H1 (cell line): ENCODE measurements at regions not wholly inside any gene's neighbourhood (a gene's known extent, or its start where the extent isn't known, plus 50 kb on each side); places are given as distances from the start of the nearest gene placed in this dataset.

Experiments used
- CTCF ChIA-PET: fragments of 300-600 bp; sonication (Branson Sonifier 250); formaldehyde crosslinking; loops from one replicate; lab custom pipeline; 2021; ENCODE audit not compliant: partially characterized antibody; lab: Charles Lee
- POLR2A ChIA-PET: fragments of 300-600 bp; sonication (Branson Sonifier 250); formaldehyde crosslinking; loops from one replicate; lab custom pipeline; 2021; ENCODE audit warnings: inconsistent platforms; ENCODE audit not compliant: partially characterized antibody; lab: Charles Lee
- DNase-seq, 2 experiments: peaks; one replicate each; pipeline versions ENCODE4 v3.0.0 to v3.0.0-alpha.2; 2010 to 2022; ENCODE audit warnings: low spot score in 2 of 2, low read depth in 1 of 2, mixed read lengths in 1 of 2
- FAIRE-seq: peaks from 2 replicates; lab custom pipeline; 2011; peaks lifted over from hg19 to GRCh38; lab: Jason Lieb, UNC
- H2AFZ ChIP-seq: 2 replicates; pipeline ENCODE4 v1.8.1; 2012; ENCODE audit warnings: low read length, inconsistent platforms
- H2AK5ac ChIP-seq: 2 replicates; pipeline ENCODE4 v1.6.1; 2013; ENCODE audit warnings: low read depth, low read length
- H2BK120ac ChIP-seq: replicated peaks from 2 replicates; pipeline ENCODE3; 2013; ENCODE audit warnings: low read depth, low read length, inconsistent platforms
- H2BK12ac ChIP-seq: 2 replicates; pipeline ENCODE4 v1.6.1; 2013; ENCODE audit warnings: low read depth, low read length
- H2BK15ac ChIP-seq: 2 replicates; pipeline ENCODE4 v1.6.1; 2013; ENCODE audit warnings: low read length
- H2BK20ac ChIP-seq: 2 replicates; pipeline ENCODE4 v1.6.1; 2013; ENCODE audit warnings: low read length
- H2BK5ac ChIP-seq: 2 replicates; pipeline ENCODE4 v1.6.1; 2013; ENCODE audit warnings: low read depth, low read length
- H3K14ac ChIP-seq: 2 replicates; pipeline ENCODE4 v1.6.1; 2013; ENCODE audit warnings: inconsistent platforms; ENCODE audit not compliant: insufficient read length
- H3K18ac ChIP-seq: 2 replicates; pipeline ENCODE4 v1.6.1; 2013; ENCODE audit warnings: low read length; ENCODE audit errors: extremely low read depth
- H3K23ac ChIP-seq: 2 replicates; pipeline ENCODE4 v1.6.1; 2013; ENCODE audit warnings: inconsistent platforms; ENCODE audit not compliant: insufficient read length
- H3K23me2 ChIP-seq: 2 replicates; pipeline ENCODE4 v1.6.1; 2013; ENCODE audit warnings: low read depth, low read length
- H3K27ac ChIP-seq: 2 replicates; pipeline ENCODE4 v1.6.1; 2011; ENCODE audit warnings: low read depth, low read length, inconsistent platforms
- H3K27me3 ChIP-seq, 4 experiments: replicated peaks in 1 of 4; 1 replicate in 1 of 4; 2 replicates in 3 of 4; pipeline versions ENCODE4 v1.6.1 to v1.8.1; 2011 to 2013; ENCODE audit warnings: low read length in 3 of 4, mild to moderate bottlenecking in 3 of 4, inconsistent platforms in 2 of 4, mixed read lengths in 2 of 4, moderate library complexity in 1 of 4; ENCODE audit not compliant: control insufficient read depth in 3 of 4, insufficient read depth in 3 of 4; ENCODE audit errors: extremely low read depth in 1 of 4
- H3K36me3 ChIP-seq, 4 experiments: 2 replicates each; pipeline versions ENCODE4 v1.6.1 to v1.8.1; 2011 to 2013; ENCODE audit warnings: mild to moderate bottlenecking in 4 of 4, low read length in 3 of 4, moderate library complexity in 2 of 4, control low read depth in 1 of 4, inconsistent platforms in 1 of 4; ENCODE audit not compliant: insufficient read depth in 4 of 4, control insufficient read depth in 2 of 4
- H3K4ac ChIP-seq: replicated peaks from 2 replicates; pipeline ENCODE3; 2013; ENCODE audit warnings: low read length, low read depth, mixed read lengths, inconsistent platforms; ENCODE audit not compliant: insufficient read length
- H3K4me1 ChIP-seq, 4 experiments: replicated peaks in 1 of 4; 1 replicate in 1 of 4; 2 replicates in 3 of 4; pipeline versions ENCODE4 v1.6.1 to v1.8.1; 2011 to 2013; ENCODE audit warnings: low read length in 3 of 4, inconsistent platforms in 2 of 4, mixed read lengths in 1 of 4; ENCODE audit not compliant: insufficient read depth in 4 of 4, control insufficient read depth in 3 of 4
- H3K4me2 ChIP-seq, 2 experiments: 2 replicates each; pipeline versions ENCODE4 v1.6.1 to v1.8.1; 2011 to 2013; ENCODE audit warnings: low read depth in 2 of 2, low read length in 2 of 2, control low read depth in 1 of 2, inconsistent platforms in 1 of 2, mild to moderate bottlenecking in 1 of 2; ENCODE audit not compliant: insufficient read depth in 1 of 2
- H3K4me3 ChIP-seq, 4 experiments: fragments of 200-600, 300-600 bp in 1 of 4; sonication (generic), shearing (Covaris generic), sonication (Bioruptor Twin) in 1 of 4; 2 replicates each; pipeline versions ENCODE4 v1.5.1 to v1.8.1; 2011 to 2016; ENCODE audit warnings: low read length in 4 of 4, low read depth in 3 of 4, control low read depth in 2 of 4, inconsistent platforms in 2 of 4, mild to moderate bottlenecking in 2 of 4, mixed read lengths in 1 of 4, moderate library complexity in 1 of 4; ENCODE audit not compliant: insufficient read depth in 2 of 4; ENCODE audit errors: extremely low read depth in 1 of 4
- H3K56ac ChIP-seq: replicated peaks from 2 replicates; pipeline ENCODE3; 2013; ENCODE audit warnings: low read depth, mild to moderate bottlenecking, mixed read lengths, low read length, inconsistent platforms; ENCODE audit not compliant: insufficient read length
- H3K79me1 ChIP-seq: 2 replicates; pipeline ENCODE4 v1.6.1; 2013; ENCODE audit warnings: low read depth, low read length, control low read depth
- H3K79me2 ChIP-seq, 2 experiments: 2 replicates each; pipeline versions ENCODE4 v1.6.1 to v1.8.1; 2012 to 2013; ENCODE audit warnings: low read length in 2 of 2, mild to moderate bottlenecking in 2 of 2, inconsistent platforms in 1 of 2; ENCODE audit not compliant: insufficient read depth in 2 of 2, control insufficient read depth in 1 of 2
- H3K9ac ChIP-seq, 4 experiments: replicated peaks in 1 of 4; 1 replicate in 1 of 4; 2 replicates in 3 of 4; pipeline versions ENCODE4 v1.6.1 to v1.8.1; 2011 to 2013; ENCODE audit warnings: low read depth in 3 of 4, low read length in 3 of 4, control low read depth in 2 of 4, mild to moderate bottlenecking in 2 of 4, moderate library complexity in 2 of 4, inconsistent platforms in 1 of 4; ENCODE audit errors: extremely low read depth in 1 of 4
- H3K9me3 ChIP-seq, 2 experiments: 2 replicates each; pipeline versions ENCODE4 v1.6.1 to v1.8.1; 2012 to 2013; ENCODE audit warnings: mild to moderate bottlenecking in 2 of 2, moderate library complexity in 2 of 2, control low read depth in 1 of 2, inconsistent platforms in 1 of 2, low read depth in 1 of 2, low read length in 1 of 2, mixed read lengths in 1 of 2; ENCODE audit not compliant: insufficient read depth in 2 of 2
- H4K20me1 ChIP-seq, 2 experiments: replicated peaks in 1 of 2; 2 replicates each; pipeline versions ENCODE3 to v1.8.1; 2011 to 2013; ENCODE audit warnings: inconsistent platforms in 2 of 2, low read length in 2 of 2, mild to moderate bottlenecking in 1 of 2; ENCODE audit not compliant: insufficient read depth in 2 of 2, control insufficient read depth in 1 of 2
- H4K5ac ChIP-seq: 2 replicates; pipeline ENCODE4 v1.6.1; 2013; ENCODE audit warnings: low read length, low read depth, mixed read lengths, inconsistent platforms; ENCODE audit not compliant: insufficient read length
- H4K8ac ChIP-seq: 2 replicates; pipeline ENCODE4 v1.8.0; 2013; ENCODE audit warnings: mild to moderate bottlenecking, moderate library complexity, low read length, inconsistent platforms; ENCODE audit not compliant: insufficient read depth; ENCODE audit errors: extremely low read depth
- H4K91ac ChIP-seq: replicated peaks from 2 replicates; pipeline ENCODE3; 2013; ENCODE audit warnings: low read length, mixed read lengths, inconsistent platforms; ENCODE audit not compliant: insufficient read length
- CBX8 ChIP-seq: fragments of 300-800, 300-1000 bp; sonication (generic); IDR thresholded peaks from 2 replicates; pipeline ENCODE4 v1.7.1; 2016; ENCODE audit warnings: low read depth, low read length, borderline replicate concordance
- CEBPB ChIP-seq: IDR thresholded peaks from 2 replicates; pipeline ENCODE4 v1.6.1; 2012; ENCODE audit warnings: low read depth, low read length
- EP300 ChIP-seq, 2 experiments: IDR thresholded peaks; 1 replicate in 1 of 2; 2 replicates in 1 of 2; pipeline ENCODE4 v1.6.1; 2011 to 2012; ENCODE audit warnings: low read depth in 2 of 2, low read length in 2 of 2, mild to moderate bottlenecking in 2 of 2, borderline replicate concordance in 1 of 2, inconsistent platforms in 1 of 2, moderate library complexity in 1 of 2
- NANOG ChIP-seq: IDR thresholded peaks from 2 replicates; pipeline ENCODE4 v1.6.1; 2011; ENCODE audit warnings: low read length, low read depth, mild to moderate bottlenecking, inconsistent platforms; ENCODE audit not compliant: insufficient read depth, poor library complexity, severe bottlenecking
- NRF1 ChIP-seq: IDR thresholded peaks from 2 replicates; pipeline ENCODE4 v1.6.1; 2011; ENCODE audit warnings: mild to moderate bottlenecking, low read depth, low read length, improper control_type of control experiment
- POLR2AphosphoS5 ChIP-seq: IDR thresholded peaks from 2 replicates; pipeline ENCODE4 v1.6.1; 2011; ENCODE audit warnings: low read depth, low read length
- RAD21 ChIP-seq, 2 experiments: IDR thresholded peaks in 1 of 2; conservative IDR thresholded peaks in 1 of 2; 2 replicates each; pipeline ENCODE4 v1.6.1; 2011; ENCODE audit warnings: low read depth in 2 of 2, low read length in 2 of 2, improper control_type of control experiment in 1 of 2, inconsistent platforms in 1 of 2, mild to moderate bottlenecking in 1 of 2, moderate library complexity in 1 of 2
- SAP30 ChIP-seq: fragments of 300-600 bp; sonication (generic); IDR thresholded peaks from 2 replicates; pipeline ENCODE4 v1.7.1; 2012; ENCODE audit warnings: low read length, moderate library complexity, mild to moderate bottlenecking, inconsistent platforms; ENCODE audit not compliant: insufficient read depth, insufficient replicate concordance
- SIN3A ChIP-seq, 2 experiments: IDR thresholded peaks in 1 of 2; conservative IDR thresholded peaks in 1 of 2; 2 replicates each; pipeline ENCODE4 v1.6.1; 2011 to 2012; ENCODE audit warnings: low read length in 2 of 2, improper control_type of control experiment in 1 of 2, low read depth in 1 of 2, mild to moderate bottlenecking in 1 of 2
- SP2 ChIP-seq: IDR thresholded peaks from 2 replicates; pipeline ENCODE4 v1.6.1; 2012; ENCODE audit warnings: mild to moderate bottlenecking, low read length, inconsistent platforms
- SUZ12 ChIP-seq: fragments of 200-600 bp; sonication (generic); IDR thresholded peaks from 2 replicates; pipeline ENCODE4 v1.6.1; 2012; ENCODE audit warnings: mild to moderate bottlenecking, inconsistent platforms, low read length, moderate library complexity, mixed read lengths
- TEAD4 ChIP-seq: IDR thresholded peaks from 2 replicates; pipeline ENCODE4 v1.6.1; 2012; ENCODE audit warnings: low read depth, low read length, inconsistent platforms, mixed read lengths
- WGBS, 2 experiments: shearing (Covaris generic) in 1 of 2; methylation state at CpG; one replicate each; pipeline versions ENCODE4 v1.1.6 to v1.1.7; 2013 to 2015; ENCODE audit warnings: low lambda C conversion rate in 2 of 2, mixed read lengths in 2 of 2, inconsistent platforms in 1 of 2, low coverage in 1 of 2, missing lambda C conversion rate in 1 of 2; ENCODE audit not compliant: insufficient replicate concordance in 2 of 2, insufficient coverage in 1 of 2, insufficient read length in 1 of 2; ENCODE audit errors: extremely low coverage in 1 of 2, missing lambda C conversion rate in 1 of 2; 5-methylcytosine and 5-hydroxymethylcytosine counted together

DNA sequence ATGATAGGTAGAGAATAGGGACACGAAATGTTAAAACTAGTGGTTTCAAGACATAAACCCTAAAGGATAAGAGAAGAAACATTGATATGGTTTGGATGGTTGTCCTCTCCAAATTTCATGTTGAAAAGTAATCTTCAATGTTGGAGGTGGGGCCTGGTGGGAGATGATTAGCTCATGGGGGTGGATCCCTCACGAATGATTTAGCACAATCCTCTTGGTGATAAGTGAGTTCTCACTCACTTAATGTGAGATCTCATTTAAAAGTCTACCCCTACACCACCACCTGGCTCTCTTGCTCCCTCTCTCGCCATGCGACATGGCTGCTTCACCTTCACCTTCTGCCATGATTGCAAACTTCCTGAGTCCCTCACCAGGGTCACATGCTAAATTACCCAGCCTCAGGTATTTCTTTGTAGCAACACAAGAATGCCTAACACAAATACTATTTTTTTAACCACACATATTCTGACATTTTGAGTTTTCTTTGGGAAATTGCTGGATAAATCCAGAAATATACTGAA is 242.4 kb upstream of the PHF14 start:
- FAIRE-seq = no peak
- no peak overlapping the region for H2BK12ac ChIP-seq

More for the DNA sequence above, 242.4 kb upstream of the PHF14 start:
- 93% methylated on average over 4 of the region's 4 CpGs; no CpG with 5 or more reads in 1 of the 2 experiments for WGBS, 2 experiments
- Histone ChIP-seq H3K79me2 (no peaks in the 10 kb centered on the region), H3K9me3 (no peaks in the 10 kb centered on the region), H3K4me3 (no peak overlapping the region), H2AFZ (no peak overlapping the region), H3K14ac (no peak overlapping the region)
- no peak for TF ChIP-seq RAD21 (IDR thresholded peaks at IDR 0.05 in 1 of 2, conservative IDR thresholded peaks at IDR 0.05 in 1 of 2; ENCODE audit: low read depth in 2 of 2, low read length in 2 of 2)
- no peak for TF ChIP-seq NRF1
- no peak for TF ChIP-seq TEAD4
- no peak for TF ChIP-seq CEBPB
- no peak for TF ChIP-seq SP2
- no peak for TF ChIP-seq CBX8
- no peak for TF ChIP-seq SAP30
- no peak for TF ChIP-seq EP300 (IDR thresholded peaks at IDR 0.05; ENCODE audit: borderline replicate concordance in 1 of 2, low read depth in 2 of 2, low read length in 2 of 2)
- no peak for TF ChIP-seq SUZ12
- no peak for TF ChIP-seq POLR2AphosphoS5
- no peak for TF ChIP-seq SIN3A (conservative IDR thresholded peaks at IDR 0.05 in 1 of 2, IDR thresholded peaks at IDR 0.05 in 1 of 2; ENCODE audit: low read depth in 1 of 2, low read length in 2 of 2)
- no peak for TF ChIP-seq NANOG
- TF ChIP-seq, all 59 proteins: peak for 0
- DNase-seq = no peak
- Histone ChIP-seq H3K4me2 (no peak overlapping the region), H4K8ac (no peak overlapping the region), H4K20me1 (no peaks in the 10 kb centered on the region), H3K9ac (no peak overlapping the region), H2BK120ac (no peak overlapping the region), H3K23me2 (no peaks in the 10 kb centered on the region), H3K27ac (no peak overlapping the region), H3K79me1 (no peaks in the 10 kb centered on the region), H4K91ac (no peak overlapping the region), H3K36me3 (no peaks in the 10 kb centered on the region), H2BK20ac (no peak overlapping the region), H3K4ac (no peak overlapping the region), H3K4me1 (no peaks in the 10 kb centered on the region), H3K18ac (no peak overlapping the region), H3K23ac (no peak overlapping the region), H3K56ac (no peak overlapping the region), H2BK15ac (no peak overlapping the region), H4K5ac (no peak overlapping the region), H2BK5ac (no peak overlapping the region), H2AK5ac (no peak overlapping the region), H3K27me3 (no peaks in the 10 kb centered on the region)
- POLR2A ChIA-PET = no interaction called here
- CTCF ChIA-PET = interaction anchor here (0.9 kb wide), 1 partner anchor 10 kb away, joined by 3 read pairs; no protein-coding TSS in a partner anchor
